ENCODE measurements at regions not wholly inside any gene's neighbourhood (a gene's known extent, or its start where the extent isn't known, plus 50 kb on each side); places are given as distances from the start of the nearest gene placed in this dataset.

DNA sequence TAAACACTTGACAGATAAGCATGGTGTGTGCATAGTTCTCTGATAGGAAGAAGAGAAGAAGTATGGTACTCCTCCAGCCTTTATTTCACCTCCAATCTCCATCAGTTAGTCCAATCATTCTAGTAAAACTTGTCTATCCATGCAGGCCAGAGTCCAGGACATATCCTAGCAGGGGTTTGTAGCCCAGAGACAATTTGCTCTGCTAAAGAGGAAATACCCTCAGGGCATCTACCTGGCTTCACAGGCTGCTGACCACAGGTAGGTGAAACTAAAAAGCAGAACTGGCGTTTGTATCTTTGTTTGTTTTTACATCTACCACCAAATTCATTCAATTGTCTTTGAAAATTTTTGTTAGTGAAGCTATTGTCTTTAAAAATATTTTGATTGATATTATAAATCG is 717.6 kb downstream of the FSCB start:
- TF ChIP-seq, protein P1, sequence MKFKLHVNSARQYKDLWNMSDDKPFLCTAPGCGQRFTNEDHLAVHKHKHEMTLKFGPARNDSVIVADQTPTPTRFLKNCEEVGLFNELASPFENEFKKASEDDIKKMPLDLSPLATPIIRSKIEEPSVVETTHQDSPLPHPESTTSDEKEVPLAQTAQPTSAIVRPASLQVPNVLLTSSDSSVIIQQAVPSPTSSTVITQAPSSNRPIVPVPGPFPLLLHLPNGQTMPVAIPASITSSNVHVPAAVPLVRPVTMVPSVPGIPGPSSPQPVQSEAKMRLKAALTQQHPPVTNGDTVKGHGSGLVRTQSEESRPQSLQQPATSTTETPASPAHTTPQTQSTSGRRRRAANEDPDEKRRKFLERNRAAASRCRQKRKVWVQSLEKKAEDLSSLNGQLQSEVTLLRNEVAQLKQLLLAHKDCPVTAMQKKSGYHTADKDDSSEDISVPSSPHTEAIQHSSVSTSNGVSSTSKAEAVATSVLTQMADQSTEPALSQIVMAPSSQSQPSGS (tag by site-specific recombination; IDR thresholded peaks at IDR 0.05; ENCODE audit: low read depth), result no peak
- TF ChIP-seq ZNF175 (tag by site-specific recombination; IDR thresholded peaks at IDR 0.05), result no peak
- TF ChIP-seq ZNF121 (tag by site-specific recombination; IDR thresholded peaks at IDR 0.05), result no peak
- TF ChIP-seq, protein P2, sequence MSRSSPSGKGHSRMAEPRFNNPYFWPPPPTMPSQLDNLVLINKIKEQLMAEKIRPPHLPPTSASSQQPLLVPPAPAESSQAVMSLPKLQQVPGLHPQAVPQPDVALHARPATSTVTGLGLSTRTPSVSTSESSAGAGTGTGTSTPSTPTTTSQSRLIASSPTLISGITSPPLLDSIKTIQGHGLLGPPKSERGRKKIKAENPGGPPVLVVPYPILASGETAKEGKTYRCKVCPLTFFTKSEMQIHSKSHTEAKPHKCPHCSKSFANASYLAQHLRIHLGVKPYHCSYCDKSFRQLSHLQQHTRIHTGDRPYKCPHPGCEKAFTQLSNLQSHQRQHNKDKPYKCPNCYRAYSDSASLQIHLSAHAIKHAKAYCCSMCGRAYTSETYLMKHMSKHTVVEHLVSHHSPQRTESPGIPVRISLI (tag by site-specific recombination; IDR thresholded peaks at IDR 0.05), result no peak
- TF ChIP-seq ZNF768 (tag by site-specific recombination; IDR thresholded peaks at IDR 0.05), result no peak
- TF ChIP-seq ZBTB21 (tag by site-specific recombination; IDR thresholded peaks at IDR 0.05), result no peak
- TF ChIP-seq, protein P3, sequence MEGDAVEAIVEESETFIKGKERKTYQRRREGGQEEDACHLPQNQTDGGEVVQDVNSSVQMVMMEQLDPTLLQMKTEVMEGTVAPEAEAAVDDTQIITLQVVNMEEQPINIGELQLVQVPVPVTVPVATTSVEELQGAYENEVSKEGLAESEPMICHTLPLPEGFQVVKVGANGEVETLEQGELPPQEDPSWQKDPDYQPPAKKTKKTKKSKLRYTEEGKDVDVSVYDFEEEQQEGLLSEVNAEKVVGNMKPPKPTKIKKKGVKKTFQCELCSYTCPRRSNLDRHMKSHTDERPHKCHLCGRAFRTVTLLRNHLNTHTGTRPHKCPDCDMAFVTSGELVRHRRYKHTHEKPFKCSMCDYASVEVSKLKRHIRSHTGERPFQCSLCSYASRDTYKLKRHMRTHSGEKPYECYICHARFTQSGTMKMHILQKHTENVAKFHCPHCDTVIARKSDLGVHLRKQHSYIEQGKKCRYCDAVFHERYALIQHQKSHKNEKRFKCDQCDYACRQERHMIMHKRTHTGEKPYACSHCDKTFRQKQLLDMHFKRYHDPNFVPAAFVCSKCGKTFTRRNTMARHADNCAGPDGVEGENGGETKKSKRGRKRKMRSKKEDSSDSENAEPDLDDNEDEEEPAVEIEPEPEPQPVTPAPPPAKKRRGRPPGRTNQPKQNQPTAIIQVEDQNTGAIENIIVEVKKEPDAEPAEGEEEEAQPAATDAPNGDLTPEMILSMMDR (tag by site-specific recombination; IDR thresholded peaks at IDR 0.05), result no peak
- TF ChIP-seq, protein P4, sequence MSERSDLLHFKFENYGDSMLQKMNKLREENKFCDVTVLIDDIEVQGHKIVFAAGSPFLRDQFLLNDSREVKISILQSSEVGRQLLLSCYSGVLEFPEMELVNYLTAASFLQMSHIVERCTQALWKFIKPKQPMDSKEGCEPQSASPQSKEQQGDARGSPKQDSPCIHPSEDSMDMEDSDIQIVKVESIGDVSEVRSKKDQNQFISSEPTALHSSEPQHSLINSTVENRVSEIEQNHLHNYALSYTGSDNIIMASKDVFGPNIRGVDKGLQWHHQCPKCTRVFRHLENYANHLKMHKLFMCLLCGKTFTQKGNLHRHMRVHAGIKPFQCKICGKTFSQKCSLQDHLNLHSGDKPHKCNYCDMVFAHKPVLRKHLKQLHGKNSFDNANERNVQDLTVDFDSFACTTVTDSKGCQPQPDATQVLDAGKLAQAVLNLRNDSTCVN (tag by site-specific recombination; optimal IDR thresholded peaks at IDR 0.05), result no peak
- TF ChIP-seq, protein P5, sequence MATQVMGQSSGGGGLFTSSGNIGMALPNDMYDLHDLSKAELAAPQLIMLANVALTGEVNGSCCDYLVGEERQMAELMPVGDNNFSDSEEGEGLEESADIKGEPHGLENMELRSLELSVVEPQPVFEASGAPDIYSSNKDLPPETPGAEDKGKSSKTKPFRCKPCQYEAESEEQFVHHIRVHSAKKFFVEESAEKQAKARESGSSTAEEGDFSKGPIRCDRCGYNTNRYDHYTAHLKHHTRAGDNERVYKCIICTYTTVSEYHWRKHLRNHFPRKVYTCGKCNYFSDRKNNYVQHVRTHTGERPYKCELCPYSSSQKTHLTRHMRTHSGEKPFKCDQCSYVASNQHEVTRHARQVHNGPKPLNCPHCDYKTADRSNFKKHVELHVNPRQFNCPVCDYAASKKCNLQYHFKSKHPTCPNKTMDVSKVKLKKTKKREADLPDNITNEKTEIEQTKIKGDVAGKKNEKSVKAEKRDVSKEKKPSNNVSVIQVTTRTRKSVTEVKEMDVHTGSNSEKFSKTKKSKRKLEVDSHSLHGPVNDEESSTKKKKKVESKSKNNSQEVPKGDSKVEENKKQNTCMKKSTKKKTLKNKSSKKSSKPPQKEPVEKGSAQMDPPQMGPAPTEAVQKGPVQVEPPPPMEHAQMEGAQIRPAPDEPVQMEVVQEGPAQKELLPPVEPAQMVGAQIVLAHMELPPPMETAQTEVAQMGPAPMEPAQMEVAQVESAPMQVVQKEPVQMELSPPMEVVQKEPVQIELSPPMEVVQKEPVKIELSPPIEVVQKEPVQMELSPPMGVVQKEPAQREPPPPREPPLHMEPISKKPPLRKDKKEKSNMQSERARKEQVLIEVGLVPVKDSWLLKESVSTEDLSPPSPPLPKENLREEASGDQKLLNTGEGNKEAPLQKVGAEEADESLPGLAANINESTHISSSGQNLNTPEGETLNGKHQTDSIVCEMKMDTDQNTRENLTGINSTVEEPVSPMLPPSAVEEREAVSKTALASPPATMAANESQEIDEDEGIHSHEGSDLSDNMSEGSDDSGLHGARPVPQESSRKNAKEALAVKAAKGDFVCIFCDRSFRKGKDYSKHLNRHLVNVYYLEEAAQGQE (tag by site-specific recombination; IDR thresholded peaks at IDR 0.05), result no peak

All from HEK293 (cell line).